BJ (cell line): ENCODE measurements at regions not wholly inside any gene's neighbourhood (a gene's known extent, or its start where the extent isn't known, plus 50 kb on each side); places are given as distances from the start of the nearest gene placed in this dataset.

Experiments
- CTCF ChIA-PET: fragments of 350-600 bp; formaldehyde crosslinking; extraction: SDS; loops from one replicate; lab custom pipeline; 2021; ENCODE audit warnings: antibody characterized with exemption, inconsistent platforms; lab: Yijun Ruan, JAX
- POLR2A ChIA-PET: fragments of 300-600 bp; sonication (Branson Sonifier 250); formaldehyde crosslinking; extraction: SDS; loops from one replicate; lab custom pipeline; 2021; ENCODE audit warnings: antibody characterized with exemption; lab: Charles Lee
- DNase-seq: peaks from one replicate; pipeline ENCODE4 v3.0.0-alpha.2; 2011; ENCODE audit warnings: low read depth
- H3K27me3 ChIP-seq: 2 replicates; pipeline ENCODE4 v1.6.0; 2011; ENCODE audit warnings: low read length; ENCODE audit not compliant: control insufficient read depth, insufficient read depth
- H3K36me3 ChIP-seq: 2 replicates; pipeline ENCODE4 v1.5.1; 2011; ENCODE audit warnings: low read length; ENCODE audit not compliant: control insufficient read depth, insufficient read depth
- H3K4me3 ChIP-seq: 2 replicates; pipeline ENCODE4 v1.5.1; 2011; ENCODE audit warnings: low read depth, mild to moderate bottlenecking, control low read depth, low read length
- CTCF ChIP-seq: IDR thresholded peaks from 2 replicates; pipeline ENCODE4 v1.5.1; 2011; ENCODE audit warnings: low read depth, mild to moderate bottlenecking, control low read depth, inconsistent platforms, low read length, moderate library complexity; ENCODE audit not compliant: insufficient read depth

GRCh38 chr16:63195336-63195735 is 1159.1 kb upstream of the CDH8 start:
- H3K36me3 ChIP-seq = no peaks in the 10 kb centered on the region
- ChIA-PET POLR2A (no interaction called here), CTCF (no interaction called here)

GRCh38 chr16:63192980-63193379 is 1156.7 kb upstream of the CDH8 start:
- ChIA-PET POLR2A (no interaction called here), CTCF (no interaction called here)
- H3K36me3 ChIP-seq = no peaks in the 10 kb centered on the region
- DNase-seq = no peak
- H3K4me3 ChIP-seq = no peak overlapping the region
- no peaks in the 10 kb centered on the region for H3K27me3 ChIP-seq
- TF ChIP-seq CTCF = no peak

More at GRCh38 chr16:63195336-63195735, 1159.1 kb upstream of the CDH8 start:
- Histone ChIP-seq H3K4me3 (no peak overlapping the region), H3K27me3 (no peaks in the 10 kb centered on the region)
- no peak for TF ChIP-seq CTCF
- DNase-seq = no peak

- Histone ChIP-seq H3K36me3 (no peaks in the 10 kb centered on the region), H3K4me3 (no peak overlapping the region), H3K27me3 (no peaks in the 10 kb centered on the region)
- TF ChIP-seq CTCF = no peak
- DNase-seq = no peak
- ChIA-PET CTCF (no interaction called here), POLR2A (no interaction called here)
These were observed 1152.0 kb upstream of the CDH8 start for GRCh38 chr16:63188086-63188771.

GRCh38 chr16:63187638-63188037 is 1151.4 kb upstream of the CDH8 start:
- H3K4me3 ChIP-seq = no peak overlapping the region
- ChIA-PET CTCF (no interaction called here), POLR2A (no interaction called here)
- no peaks in the 10 kb centered on the region for H3K27me3 ChIP-seq
- no peaks in the 10 kb centered on the region for H3K36me3 ChIP-seq
- TF ChIP-seq CTCF = no peak
- no peak for DNase-seq

GRCh38 chr16:63185235-63185780 is 1149.1 kb upstream of the CDH8 start:
- TF ChIP-seq CTCF = no peak
- Histone ChIP-seq H3K27me3 (no peaks in the 10 kb centered on the region), H3K4me3 (no peak overlapping the region), H3K36me3 (no peaks in the 10 kb centered on the region)
- ChIA-PET CTCF (no interaction called here), POLR2A (no interaction called here)
- no peak for DNase-seq
